HG03196 (cell line): ENCODE measurements at regions not wholly inside any gene's neighbourhood (a gene's known extent, or its start where the extent isn't known, plus 50 kb on each side); places are given as distances from the start of the nearest gene placed in this dataset.

ENCODE experiments used
- ATAC-seq: cut with Tn5 transposase; IDR thresholded peaks from one replicate; pipeline ENCODE4 v1.9.1; 2021; ENCODE audit not compliant: unreplicated experiment

DNA sequence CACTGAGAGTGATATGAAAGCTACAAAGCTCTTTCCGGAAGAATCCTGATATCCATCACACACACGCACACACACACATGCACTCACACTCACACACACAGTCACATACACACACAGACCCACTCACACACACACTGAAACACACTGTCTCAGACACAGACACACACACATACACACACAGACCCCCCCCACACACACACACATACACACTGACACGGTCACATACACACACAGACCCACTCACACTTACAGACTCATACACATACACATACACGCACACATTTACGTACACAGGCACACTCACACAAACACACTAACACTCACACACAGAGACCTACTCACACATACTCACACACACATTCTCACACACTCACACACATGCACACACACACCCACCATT lies 58.6 kb downstream of the LIG4 start:
- no peak for ATAC-seq

DNA sequence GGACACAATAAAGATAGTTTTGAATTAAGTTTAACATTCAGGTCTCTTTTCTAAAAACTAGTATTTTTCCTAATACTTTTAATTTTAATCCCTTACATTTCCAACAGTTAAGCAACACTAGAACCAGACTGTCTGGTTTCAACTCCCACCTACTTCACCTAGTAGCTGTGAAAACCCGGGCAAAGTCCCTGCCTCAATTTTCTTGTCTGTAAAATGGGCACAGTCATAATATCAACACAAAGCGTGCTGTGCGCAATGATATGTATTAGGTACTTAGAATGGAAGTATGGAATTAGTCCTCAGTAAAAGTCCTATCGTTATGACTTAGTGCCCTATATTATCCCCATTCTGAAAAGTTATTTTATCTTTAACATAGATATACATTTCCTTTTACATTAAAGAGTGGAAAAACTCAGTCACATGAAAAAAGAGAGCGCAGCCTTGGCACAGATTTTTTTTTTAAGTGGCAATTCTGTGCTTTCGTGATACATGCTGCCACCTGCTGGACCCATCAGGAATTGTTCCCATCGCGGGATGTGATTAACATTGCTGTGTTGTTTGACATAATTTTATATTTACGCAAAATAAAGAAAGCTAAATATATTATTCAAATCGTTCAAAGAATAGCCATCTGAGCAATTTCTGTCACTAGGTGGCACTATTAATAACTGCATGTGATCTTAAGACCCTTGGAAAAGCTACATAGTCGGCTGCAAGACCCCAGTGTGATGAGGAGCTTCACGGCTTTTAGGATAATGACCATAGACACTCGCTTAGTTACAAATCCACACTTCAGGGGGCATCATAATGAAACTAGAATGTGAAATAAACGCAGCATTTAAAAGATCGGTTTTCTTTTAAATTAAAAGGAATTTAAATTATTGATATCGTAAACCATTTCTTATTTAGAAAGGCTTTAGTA lies 59.9 kb downstream of the LIG4 start:
- peak; percentile 65 for ATAC-seq

DNA sequence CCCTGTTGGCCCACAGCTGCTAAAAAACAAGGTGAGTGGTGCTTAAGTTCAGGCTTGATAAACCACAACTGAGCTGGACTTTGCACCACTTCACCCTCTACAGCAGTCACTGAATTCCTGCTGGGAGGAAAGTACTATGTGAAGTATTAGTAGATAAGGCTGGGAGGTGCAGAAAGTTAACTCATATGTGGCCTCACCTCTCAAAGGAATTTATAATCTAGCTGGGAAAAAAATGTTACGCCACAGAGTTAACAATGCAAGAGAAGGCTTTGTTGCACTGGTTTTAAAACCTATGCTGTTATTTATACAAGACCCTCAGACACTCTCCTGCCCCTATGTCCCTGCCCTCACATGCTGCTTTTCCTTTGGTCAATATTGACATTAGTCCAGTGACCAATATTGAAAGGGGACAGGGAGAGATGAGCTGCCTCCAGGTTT lies 60.9 kb downstream of the LIG4 start:
- ATAC-seq = no peak

DNA sequence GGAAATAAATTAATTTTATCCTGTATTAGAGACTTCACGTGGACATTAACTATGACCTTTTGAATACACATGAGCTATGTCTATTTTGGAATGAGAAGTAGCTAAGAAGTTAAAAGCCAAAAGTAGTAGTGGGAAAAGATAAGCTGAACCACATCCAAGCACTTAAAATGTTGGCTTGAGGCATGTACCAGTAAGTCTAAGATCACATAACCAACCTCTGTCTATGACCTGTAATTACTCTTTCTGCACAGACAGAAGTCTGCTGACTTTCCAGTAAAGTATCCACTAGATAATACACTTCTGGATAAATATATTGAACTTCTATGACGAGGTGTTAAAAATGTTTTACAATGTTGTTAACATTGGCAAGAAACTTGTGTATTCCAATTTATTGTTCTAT lies 68.7 kb downstream of the LIG4 start:
- ATAC-seq = no peak

DNA sequence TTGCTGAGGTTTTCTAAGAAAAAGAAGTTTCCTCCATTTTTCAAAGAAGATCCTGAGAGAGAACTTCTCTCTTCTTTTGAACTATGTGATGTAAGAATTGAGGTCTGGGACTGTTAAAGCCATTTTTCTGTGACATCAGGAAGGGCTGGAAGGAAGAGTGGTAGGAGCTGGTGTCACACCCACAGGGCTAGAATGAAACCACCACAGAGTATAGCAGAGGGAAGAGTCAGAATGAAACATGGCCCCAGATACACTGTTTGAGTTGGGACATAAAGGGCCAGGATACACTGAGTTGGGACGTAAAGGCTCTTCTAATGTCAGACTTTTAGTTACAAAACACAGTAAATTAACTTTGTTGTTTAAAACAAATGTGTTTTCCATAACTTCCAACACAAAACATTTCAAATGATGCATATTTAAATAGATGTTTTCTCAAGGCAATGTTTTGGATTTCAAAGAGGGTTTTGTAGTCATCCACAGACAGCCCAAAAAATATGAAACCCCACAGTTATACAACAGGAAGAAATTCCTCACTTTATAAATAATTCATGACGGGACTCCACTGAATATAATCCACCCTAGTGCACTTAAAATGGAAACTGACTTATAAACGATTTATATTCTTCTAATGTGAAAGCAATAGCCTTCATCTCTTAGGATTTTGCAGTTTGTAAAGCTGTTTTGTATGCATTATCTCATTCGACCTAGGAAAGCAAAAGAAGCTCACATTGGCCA lies 72.5 kb downstream of the LIG4 start:
- no peak for ATAC-seq

DNA sequence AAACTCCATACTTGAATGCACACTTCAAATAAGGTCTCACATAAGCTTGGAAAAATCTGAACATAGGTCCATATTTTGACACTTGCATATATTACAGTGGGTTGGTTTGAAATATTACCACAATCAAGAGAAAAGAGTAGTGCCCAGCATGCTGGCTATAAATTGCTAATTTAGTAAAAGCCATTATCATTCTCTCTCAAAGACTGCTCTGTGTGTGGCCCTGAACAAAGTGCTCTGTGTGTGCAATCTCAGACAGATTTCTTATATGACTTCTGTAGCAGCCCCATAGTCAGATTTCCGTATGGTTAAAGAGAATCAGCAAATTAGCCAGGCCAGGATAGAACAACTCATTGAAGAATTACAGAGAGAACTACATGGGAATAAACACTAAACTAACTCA lies 78.2 kb downstream of the LIG4 start:
- no peak for ATAC-seq

DNA sequence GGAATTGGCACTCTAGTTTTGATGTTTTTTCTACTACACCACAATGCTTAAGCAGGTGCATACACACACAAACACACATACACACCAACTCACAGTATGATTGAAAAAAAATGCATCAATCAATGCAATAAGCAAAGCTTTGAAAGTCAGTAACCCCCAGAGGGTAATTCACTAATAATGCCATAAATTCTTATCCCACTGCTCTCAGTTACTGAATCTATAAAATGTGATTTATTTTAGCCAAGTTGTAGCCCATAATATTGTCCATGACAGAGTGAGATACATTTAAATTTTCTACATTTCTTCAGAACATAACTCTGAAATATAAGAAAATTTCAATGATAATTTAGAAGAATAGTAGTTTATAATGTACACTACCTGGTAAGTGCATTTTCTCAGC lies 87.9 kb downstream of the LIG4 start:
- ATAC-seq = no peak

DNA sequence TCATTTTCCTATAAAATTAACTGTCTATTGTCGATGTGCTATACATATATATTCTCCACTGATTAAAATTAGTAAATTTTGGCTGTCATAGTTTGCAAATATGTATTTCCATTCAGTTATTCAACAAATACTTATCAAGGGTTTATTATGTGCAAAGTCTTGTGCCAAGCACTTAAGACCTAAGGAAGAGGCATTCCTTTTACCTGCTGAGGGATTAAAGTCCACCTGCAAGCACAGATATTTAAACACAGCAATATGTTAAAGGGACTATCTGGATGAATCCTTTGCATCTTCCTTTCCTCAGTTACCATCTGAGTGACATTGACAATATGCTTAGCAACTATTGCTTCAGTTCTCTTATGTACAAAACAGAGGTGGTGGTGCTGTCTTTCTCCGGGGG lies 89.3 kb downstream of the LIG4 start:
- no peak for ATAC-seq

DNA sequence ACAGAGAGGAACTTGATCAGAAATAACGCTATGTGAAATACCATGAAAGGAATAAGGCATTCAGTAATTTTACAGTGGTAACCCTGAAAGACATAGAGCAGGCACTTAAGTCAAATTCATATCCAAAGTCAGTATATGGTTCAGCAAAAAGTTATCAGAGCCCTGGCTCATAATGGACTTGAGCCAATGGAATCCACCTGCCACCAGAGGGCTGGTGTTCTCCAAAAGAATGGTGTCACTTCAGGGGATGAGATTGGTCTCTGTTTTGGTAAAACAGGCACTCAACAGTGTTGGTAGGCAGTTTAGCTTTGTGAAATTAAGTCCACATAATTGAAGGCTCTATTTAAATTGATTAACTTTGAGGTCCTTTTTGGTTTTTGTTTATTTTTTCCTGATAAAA lies 93.9 kb downstream of the LIG4 start:
- ATAC-seq = no peak

DNA sequence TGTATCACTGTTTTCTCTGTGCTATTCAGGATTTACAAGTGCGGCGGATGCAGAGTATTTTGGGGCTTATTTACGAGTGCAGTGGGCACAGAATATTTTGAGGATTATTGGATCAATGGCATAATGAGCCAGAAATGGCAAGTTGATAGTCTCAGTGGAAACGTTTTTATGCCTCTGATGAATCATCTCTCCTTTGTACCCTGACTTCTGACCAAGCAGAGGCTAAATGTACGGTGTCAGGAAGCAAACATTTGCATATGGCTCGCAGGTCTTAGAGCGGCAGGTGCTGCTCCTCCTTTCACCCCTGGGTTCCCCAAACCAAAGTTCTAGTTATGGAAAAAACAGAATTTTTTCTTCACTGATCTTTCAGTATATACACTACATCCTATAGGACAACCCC lies 94.5 kb downstream of the LIG4 start:
- ATAC-seq = no peak

DNA sequence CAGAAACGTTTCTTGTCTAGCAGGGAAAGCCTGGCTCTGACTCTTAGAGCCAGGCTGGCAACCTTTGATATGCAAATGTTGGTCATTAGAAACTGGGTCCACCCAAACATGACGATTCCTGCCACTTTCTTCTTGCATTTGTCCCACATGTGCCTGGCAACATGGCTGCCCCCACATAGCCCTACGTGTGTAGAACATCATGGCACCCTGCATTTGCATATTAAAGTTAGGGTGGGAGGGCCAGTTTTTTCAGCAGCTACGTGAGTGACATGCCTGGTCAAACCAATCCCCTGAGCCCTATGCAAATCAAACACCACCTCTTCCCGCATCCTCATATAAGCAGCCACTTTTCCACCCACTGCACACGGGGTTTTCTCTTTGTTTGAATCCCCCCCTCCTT lies 95.0 kb downstream of the LIG4 start:
- ATAC-seq = no peak

DNA sequence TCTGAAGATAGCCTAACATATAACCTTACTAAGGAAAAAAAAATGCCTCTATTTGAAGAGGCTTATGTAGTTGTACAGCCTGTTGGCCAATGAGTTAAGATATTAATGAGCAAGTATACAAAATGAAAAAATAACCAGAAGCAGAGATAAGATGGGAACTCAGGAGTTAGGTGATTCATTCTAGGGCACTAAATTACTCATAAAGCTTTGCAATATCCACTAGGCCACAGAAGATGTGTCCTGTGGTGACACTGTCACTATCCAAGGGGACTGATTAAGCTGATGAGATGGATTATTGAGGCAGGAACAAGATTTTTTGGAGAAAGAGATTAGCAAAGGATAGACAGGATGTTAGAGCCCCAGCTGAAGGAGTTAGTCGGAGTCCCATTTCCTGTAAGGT lies 99.6 kb downstream of the LIG4 start:
- ATAC-seq = no peak

DNA sequence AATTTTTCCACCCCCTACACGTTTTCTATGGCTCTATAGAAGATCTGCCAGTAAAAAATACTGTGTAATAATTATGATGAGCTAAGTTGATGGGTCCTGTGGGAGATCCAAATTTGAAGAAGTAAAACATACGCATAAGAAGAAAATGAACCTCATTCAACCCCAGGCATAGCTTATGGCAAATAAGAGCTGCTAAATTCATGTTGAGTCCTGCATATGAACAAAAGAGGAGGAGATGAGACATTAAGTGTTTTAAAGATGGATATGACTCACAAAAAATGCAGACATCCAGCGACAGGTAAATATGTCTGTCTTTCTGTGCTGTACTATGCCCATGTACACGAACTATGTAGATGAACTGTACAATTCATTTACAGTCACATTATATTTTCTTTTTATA lies 101.9 kb downstream of the LIG4 start:
- no peak for ATAC-seq

DNA sequence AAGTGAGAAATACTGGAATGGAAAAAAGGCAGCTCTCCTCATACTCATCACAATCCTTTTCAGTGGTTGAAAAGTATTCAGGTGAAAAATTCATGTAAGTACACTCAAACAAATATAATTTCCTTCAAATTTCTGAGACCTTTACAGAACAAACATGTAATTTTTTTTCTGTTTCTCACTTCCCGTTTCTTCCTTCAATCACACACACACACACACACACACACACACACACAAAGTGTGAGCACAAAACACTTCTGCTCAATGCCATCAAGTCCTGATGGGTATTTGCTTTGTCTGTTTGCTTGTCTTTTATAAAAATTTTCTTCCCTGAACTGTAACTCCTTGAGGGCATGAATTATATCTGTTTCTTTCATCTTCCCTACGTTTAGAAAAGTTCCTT lies 110.6 kb downstream of the LIG4 start:
- no peak for ATAC-seq

DNA sequence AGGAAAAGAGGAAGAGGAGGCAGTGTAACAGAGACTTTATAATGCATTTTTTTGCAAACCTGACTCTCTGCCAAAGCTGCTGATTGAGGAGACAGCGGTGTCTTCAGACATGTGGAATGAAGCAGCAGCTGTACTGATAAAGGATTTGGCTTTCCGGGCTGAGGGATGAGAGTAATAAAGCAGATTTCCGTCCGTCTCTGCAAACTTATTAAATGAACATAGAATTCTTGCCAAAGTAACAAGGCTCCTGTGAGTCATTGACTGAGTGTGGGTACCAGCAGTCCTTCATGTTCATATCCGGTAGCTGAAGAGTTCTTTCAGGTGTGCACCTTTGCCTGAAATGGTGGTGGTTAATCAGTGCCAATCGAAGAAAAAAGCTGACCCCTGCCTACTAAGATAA lies 112.6 kb downstream of the LIG4 start:
- ATAC-seq = no peak

DNA sequence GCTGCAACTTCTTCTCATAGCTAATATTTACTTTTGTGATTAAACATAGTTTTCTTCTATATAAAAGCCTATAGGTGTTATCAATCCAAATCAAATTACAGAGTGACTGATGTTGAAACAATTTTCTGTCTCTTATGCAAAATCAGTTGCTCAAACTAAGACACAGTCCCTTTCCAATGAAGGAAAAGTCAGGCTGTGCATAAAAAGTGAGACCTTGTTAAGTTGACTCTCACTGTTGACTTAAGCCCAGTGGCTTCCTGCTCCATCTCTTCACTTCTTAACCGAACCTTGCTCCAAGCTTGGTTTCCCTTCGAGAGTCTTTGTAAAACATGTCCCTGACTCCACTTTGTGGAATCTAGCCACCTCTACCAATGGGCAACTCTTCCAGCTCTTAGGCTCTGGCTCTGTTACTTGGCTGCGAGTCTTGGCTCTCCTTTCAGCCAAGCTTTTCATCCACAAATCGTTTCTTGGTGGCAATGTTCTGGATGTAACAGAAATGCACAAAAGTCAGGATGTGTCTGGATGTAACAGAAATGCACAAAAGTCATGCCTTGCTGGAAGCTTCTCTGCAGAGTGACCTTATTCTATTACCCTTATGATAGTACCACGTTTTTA lies 118.9 kb downstream of the LIG4 start:
- ATAC-seq = no peak

DNA sequence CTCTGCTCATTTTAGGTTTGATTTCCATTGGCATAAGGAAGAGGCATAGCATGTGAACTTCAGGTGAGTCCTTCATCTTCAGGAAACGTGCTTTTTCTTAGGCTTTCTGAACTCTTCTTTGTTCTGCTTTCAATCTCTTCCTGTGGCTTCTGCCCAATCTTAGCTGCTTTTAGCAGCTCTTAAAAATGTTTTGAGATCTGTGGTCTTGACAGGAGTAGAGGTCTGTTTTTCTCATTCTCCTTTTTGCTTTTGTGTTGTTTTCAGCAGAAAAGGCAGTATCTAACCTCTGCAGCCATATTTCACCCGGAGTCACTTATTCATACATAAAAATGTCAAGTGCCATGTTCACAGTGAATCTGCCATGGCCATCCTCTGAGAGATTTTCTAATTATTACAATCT lies 120.3 kb downstream of the LIG4 start:
- ATAC-seq = no peak

DNA sequence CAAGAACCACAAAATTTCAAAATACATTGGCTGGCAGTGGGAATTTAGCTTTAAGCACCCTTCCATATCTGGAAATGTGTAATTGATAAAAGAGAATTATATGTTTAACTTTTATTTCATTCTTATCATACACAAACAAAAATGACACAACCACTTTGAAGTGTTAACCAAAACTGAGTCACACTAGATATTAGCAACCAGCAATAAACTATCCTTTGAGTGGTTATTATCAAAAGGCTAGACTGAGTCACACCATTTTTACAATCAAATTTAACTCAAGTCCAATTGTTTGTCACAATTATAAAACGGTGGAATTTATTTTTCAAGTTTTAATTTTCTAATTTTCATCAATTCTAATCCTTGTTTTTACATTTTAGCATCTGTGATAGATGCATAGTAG lies 121.7 kb downstream of the LIG4 start:
- ATAC-seq = no peak

DNA sequence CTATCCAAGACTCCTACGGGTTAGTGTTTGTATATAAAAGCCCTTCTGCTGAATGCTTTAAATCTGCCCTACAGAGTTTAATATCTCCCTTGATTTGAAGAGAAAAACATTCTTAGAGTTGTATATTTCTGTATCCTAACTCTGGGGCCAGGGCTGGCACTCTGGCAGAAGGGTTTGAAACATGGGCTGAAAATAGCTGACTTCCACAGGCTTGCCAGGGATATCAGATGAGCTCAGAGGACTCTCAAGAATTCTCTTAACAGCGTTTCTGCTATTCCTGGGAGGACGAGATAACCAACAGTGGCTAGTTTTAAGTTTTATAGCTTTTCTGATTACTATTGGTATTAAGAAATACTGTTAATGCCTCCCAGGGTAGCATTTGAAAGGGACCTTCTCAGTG lies 127.5 kb downstream of the LIG4 start:
- no peak for ATAC-seq

DNA sequence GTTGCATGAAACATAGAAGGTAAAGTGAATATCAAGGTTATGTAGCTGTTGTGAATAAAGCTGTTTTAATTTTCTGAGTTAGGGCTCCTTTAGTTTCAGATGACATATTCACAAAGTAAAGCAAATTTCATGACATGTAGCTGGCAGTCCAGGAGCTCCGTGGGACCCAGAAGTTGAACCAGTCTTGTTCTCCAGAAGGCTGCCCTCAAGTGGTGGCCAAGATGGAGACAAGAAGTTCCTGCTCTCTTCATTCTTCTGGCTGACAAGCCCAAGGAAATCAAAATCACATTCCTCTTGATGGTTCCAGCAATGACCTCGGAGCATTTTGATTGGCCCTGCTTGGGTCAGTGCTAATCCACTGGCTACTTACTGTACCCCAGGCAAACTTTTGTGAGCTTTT lies 128.7 kb downstream of the LIG4 start:
- ATAC-seq = no peak

DNA sequence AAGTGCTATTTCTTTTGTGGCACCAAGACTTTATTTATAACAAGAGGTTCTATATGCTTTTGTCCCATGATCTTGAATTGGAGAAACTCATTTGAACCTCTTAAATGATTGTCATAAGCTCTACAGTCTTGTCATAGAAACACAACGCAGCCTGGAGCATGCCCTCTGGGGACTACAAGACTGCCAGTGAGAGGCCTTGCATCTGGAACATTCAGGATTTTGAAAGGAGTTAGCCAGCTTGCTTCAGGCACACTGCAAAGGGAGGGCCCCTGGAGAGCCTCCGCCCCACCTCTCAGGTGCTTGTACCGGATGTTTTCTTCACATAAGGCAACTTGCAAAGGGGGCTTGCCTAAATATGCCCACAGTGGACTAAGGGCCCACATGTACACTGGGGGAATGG lies 130.5 kb downstream of the LIG4 start:
- no peak for ATAC-seq

DNA sequence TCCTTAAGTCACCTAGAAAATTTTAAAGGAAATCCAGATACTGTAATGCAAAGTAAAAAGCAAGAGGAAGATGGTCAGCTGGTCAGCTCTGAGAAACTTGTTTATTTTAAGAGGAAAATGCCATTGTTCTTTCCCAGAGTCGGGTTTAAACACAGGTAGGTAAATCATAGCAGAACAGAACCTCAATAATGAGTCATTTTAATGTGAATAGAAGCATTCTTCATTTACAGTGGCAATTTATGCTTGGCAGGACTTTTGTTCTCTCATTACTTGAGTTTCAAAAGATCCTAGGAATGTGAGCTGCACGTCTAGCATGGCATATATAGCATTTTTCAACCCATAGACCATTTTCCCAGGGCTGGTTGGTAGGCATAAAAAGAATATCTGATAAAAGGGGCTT lies 132.3 kb downstream of the LIG4 start:
- no peak for ATAC-seq
